ENCODE measurements at regions not wholly inside any gene's neighbourhood (a gene's known extent, or its start where the extent isn't known, plus 50 kb on each side); places are given as distances from the start of the nearest gene placed in this dataset.

DNA sequence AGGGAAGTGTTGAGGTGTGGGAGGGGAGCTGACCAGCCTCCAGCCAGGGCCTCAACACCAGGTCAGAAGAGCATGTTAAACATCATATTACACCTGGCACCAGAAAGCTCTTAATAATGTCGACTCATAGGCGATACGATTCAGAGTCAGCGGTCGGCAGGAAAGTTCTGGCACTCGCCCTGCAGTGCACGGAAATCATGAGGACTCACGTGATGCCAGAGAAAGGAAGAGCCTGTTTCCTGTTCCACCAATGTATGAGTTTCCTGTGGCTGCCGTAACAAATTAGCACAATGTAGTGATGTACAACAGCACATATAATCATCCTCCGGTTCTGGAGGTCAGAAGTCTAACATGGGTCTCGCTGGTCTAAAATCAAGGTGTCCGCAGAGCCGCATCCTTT is 198.8 kb downstream of the BARX2 start:
- ATAC-seq (replicated peaks): no peak
- Mint-ChIP-seq H3K27me3 (peaks cover 8% of the 10 kb centered on the region), H3K4me3 (no peak overlapping the region), H3K9me3 (peaks cover 13% of the 10 kb centered on the region), H3K36me3 (ENCODE audit: low read depth) (no peaks in the 10 kb centered on the region), H3K27ac (no peak overlapping the region), H3K4me1 (no peaks in the 10 kb centered on the region)

DNA sequence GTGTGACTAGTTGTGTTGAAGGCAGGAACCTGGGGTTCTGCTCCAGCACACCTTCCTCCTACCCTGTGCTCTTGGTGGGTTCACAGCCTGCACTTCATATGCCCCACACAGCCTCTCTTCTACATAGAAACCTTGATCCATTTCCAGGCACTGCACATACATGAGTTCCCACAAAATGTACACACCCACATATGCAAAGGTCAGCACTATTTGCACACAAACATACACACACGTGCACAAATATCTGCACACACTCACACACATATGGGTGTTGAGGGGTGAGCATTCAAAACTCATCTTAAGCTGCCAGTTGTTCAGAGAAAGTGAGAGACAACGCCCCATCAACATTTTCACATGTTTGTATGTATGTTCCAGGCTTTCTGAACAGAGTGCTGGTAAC is 201.0 kb downstream of the BARX2 start:
- no peak overlapping the region for H3K4me3 Mint-ChIP-seq
- no peak for ATAC-seq (replicated peaks)
- H3K36me3 Mint-ChIP-seq (ENCODE audit: low read depth): no peaks in the 10 kb centered on the region
- H3K27me3 Mint-ChIP-seq: peaks cover 8% of the 10 kb centered on the region
- peaks cover 11% of the 10 kb centered on the region for H3K9me3 Mint-ChIP-seq
- no peak overlapping the region for H3K27ac Mint-ChIP-seq
- no peaks in the 10 kb centered on the region for H3K4me1 Mint-ChIP-seq

- no peak overlapping the region for H3K4me3 Mint-ChIP-seq
- H3K27ac Mint-ChIP-seq: no peak overlapping the region
- no peaks in the 10 kb centered on the region for H3K36me3 Mint-ChIP-seq (ENCODE audit: low read depth)
- peaks cover 8% of the 10 kb centered on the region for H3K27me3 Mint-ChIP-seq
- peaks cover 11% of the 10 kb centered on the region for H3K9me3 Mint-ChIP-seq
- ATAC-seq (replicated peaks): no peak
- no peaks in the 10 kb centered on the region for H3K4me1 Mint-ChIP-seq
Observed at GRCh38 chr11:129578006-129578405, 202.4 kb downstream of the BARX2 start.

GRCh38 chr11:129580278-129580677 is 204.6 kb downstream of the BARX2 start:
- H3K36me3 Mint-ChIP-seq (ENCODE audit: low read depth): no peaks in the 10 kb centered on the region
- H3K27me3 Mint-ChIP-seq: peaks cover 8% of the 10 kb centered on the region
- H3K4me1 Mint-ChIP-seq: no peaks in the 10 kb centered on the region
- H3K27ac Mint-ChIP-seq: no peak overlapping the region
- no peak for ATAC-seq (replicated peaks)
- H3K9me3 Mint-ChIP-seq: peaks cover 3% of the 10 kb centered on the region
- no peak overlapping the region for H3K4me3 Mint-ChIP-seq

GRCh38 chr11:129584316-129584715 is 208.7 kb downstream of the BARX2 start:
- Mint-ChIP-seq H3K4me3 (no peak overlapping the region), H3K9me3 (no peaks in the 10 kb centered on the region), H3K27me3 (no peaks in the 10 kb centered on the region), H3K27ac (no peak overlapping the region), H3K4me1 (no peaks in the 10 kb centered on the region), H3K36me3 (ENCODE audit: low read depth) (no peaks in the 10 kb centered on the region)
- no peak for ATAC-seq (replicated peaks)

- Mint-ChIP-seq H3K36me3 (ENCODE audit: low read depth) (no peaks in the 10 kb centered on the region), H3K4me1 (no peaks in the 10 kb centered on the region), H3K27me3 (no peaks in the 10 kb centered on the region), H3K9me3 (no peaks in the 10 kb centered on the region), H3K27ac (no peak overlapping the region), H3K4me3 (no peak overlapping the region)
- no peak for ATAC-seq (replicated peaks)
Observed at GRCh38 chr11:129589190-129589860, 213.7 kb downstream of the BARX2 start.

GRCh38 chr11:129590030-129590752 is 214.5 kb downstream of the BARX2 start:
- no peaks in the 10 kb centered on the region for H3K9me3 Mint-ChIP-seq
- H3K4me1 Mint-ChIP-seq: no peaks in the 10 kb centered on the region
- no peaks in the 10 kb centered on the region for H3K27me3 Mint-ChIP-seq
- H3K36me3 Mint-ChIP-seq (ENCODE audit: low read depth): no peaks in the 10 kb centered on the region
- no peak for ATAC-seq (replicated peaks)
- H3K27ac Mint-ChIP-seq: no peak overlapping the region
- H3K4me3 Mint-ChIP-seq: no peak overlapping the region

- ATAC-seq (replicated peaks): no peak
- H3K27ac Mint-ChIP-seq: no peak overlapping the region
- no peaks in the 10 kb centered on the region for H3K9me3 Mint-ChIP-seq
- no peak overlapping the region for H3K4me3 Mint-ChIP-seq
- H3K36me3 Mint-ChIP-seq (ENCODE audit: low read depth): no peaks in the 10 kb centered on the region
- no peaks in the 10 kb centered on the region for H3K27me3 Mint-ChIP-seq
- no peaks in the 10 kb centered on the region for H3K4me1 Mint-ChIP-seq
Observed at GRCh38 chr11:129590753-129591475, 215.3 kb downstream of the BARX2 start.

DNA sequence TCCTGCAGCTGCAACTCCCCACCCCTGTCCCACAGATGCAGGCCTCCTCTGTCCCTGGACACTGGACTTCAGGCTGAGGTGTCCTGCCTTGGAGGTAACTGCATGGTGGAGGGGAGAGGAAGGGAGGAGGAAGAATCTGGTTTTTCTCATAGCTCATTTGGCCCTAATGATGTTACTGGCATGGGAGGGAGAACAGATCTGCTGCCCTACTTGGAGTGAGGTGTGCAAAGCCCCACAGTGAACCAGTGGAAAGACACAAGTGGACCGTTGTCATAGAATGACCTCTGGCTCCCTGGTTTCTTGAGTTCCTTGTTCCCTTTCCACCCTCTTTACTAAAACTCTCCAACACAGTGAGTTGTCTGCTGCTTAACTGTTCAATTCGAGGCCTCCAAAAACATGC is 215.9 kb downstream of the BARX2 start:
- Mint-ChIP-seq H3K4me1 (no peaks in the 10 kb centered on the region), H3K9me3 (peaks cover 5% of the 10 kb centered on the region), H3K27me3 (peaks cover 5% of the 10 kb centered on the region), H3K36me3 (ENCODE audit: low read depth) (no peaks in the 10 kb centered on the region), H3K27ac (no peak overlapping the region), H3K4me3 (no peak overlapping the region)
- no peak for ATAC-seq (replicated peaks)

- peaks cover 7% of the 10 kb centered on the region for H3K9me3 Mint-ChIP-seq
- no peak overlapping the region for H3K4me3 Mint-ChIP-seq
- H3K27ac Mint-ChIP-seq: no peak overlapping the region
- peaks cover 5% of the 10 kb centered on the region for H3K27me3 Mint-ChIP-seq
- ATAC-seq (replicated peaks): no peak
- H3K36me3 Mint-ChIP-seq (ENCODE audit: low read depth): no peaks in the 10 kb centered on the region
- H3K4me1 Mint-ChIP-seq: no peaks in the 10 kb centered on the region
Observed at GRCh38 chr11:129592191-129592590, 216.5 kb downstream of the BARX2 start.

GRCh38 chr11:129593098-129593497 is 217.4 kb downstream of the BARX2 start:
- Mint-ChIP-seq H3K27ac (no peak overlapping the region), H3K4me1 (no peaks in the 10 kb centered on the region), H3K27me3 (peaks cover 5% of the 10 kb centered on the region), H3K36me3 (ENCODE audit: low read depth) (no peaks in the 10 kb centered on the region), H3K4me3 (no peak overlapping the region), H3K9me3 (peaks cover 7% of the 10 kb centered on the region)
- ATAC-seq (replicated peaks): no peak

DNA sequence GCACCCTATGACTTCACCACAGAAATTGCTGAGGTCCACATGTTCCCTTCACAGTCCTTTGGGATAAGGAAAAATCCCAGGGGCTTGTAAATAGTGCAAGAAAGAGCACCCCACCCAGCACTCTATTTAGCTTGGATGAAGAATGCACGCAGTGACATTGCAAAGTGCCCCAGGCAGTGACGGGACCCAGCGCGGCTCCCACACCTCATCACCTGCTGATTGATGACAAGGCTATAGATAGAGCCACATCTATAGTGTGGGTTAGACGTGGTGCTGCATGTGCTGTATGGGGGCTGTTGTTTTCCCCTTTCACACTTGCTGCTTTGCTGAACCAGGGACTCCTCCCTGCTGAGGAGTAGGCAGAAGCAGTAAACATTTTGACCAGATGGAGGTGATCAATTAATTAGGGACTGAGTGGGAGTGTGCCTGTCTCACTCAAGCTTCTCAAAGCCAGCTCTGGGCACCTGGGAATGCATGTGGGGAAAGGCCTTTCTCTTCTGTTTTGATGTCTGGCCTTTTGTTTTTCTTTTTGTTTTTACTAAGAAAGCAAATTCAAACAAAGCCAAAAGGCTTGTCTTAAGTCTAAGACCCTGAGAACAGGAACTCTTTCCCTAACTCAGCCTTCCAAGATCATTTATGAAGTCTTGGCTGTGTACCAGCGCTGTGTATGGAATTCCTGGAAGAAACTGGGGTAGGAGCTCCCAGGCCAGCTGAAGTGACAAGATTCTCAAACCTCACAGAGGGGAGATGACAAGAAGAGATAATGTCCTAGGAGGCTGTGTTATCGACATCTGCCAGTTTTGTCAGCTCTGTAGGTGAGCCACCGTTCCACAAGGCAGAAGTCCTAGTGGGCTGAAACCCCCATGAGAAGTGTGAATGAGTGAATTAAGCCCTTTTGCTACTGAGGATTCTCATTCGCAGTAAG is 219.7 kb downstream of the BARX2 start:
- no peak for ATAC-seq (replicated peaks)
- H3K4me3 Mint-ChIP-seq: no peak overlapping the region
- no peaks in the 10 kb centered on the region for H3K36me3 Mint-ChIP-seq (ENCODE audit: low read depth)
- no peaks in the 10 kb centered on the region for H3K4me1 Mint-ChIP-seq
- H3K9me3 Mint-ChIP-seq: peaks cover 12% of the 10 kb centered on the region
- H3K27ac Mint-ChIP-seq: no peak overlapping the region
- H3K27me3 Mint-ChIP-seq: peaks cover 8% of the 10 kb centered on the region

DNA sequence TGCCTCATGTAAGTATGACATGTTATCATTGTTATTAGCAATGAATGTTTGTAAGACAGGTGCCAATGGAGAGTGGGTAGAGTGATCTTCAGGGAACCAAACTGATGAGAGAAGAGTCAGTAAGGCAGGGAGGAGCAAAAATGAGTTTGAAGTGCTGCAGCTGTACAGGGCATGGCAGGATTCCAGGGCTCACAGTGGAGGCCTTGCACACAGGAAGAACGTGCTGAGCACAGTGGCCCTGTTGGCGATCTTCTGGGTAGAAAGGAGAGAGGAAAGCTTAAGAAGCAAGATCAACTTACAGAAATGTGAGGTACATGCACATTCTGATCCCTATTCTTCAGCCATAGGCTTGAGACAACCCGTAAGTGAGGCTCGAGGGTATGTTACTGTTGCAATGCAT is 219.3 kb upstream of the TMEM45B start:
- ATAC-seq (replicated peaks): no peak
- no peaks in the 10 kb centered on the region for H3K4me1 Mint-ChIP-seq
- peaks cover 8% of the 10 kb centered on the region for H3K27me3 Mint-ChIP-seq
- peaks cover 17% of the 10 kb centered on the region for H3K9me3 Mint-ChIP-seq
- no peaks in the 10 kb centered on the region for H3K36me3 Mint-ChIP-seq (ENCODE audit: low read depth)
- no peak overlapping the region for H3K27ac Mint-ChIP-seq
- H3K4me3 Mint-ChIP-seq: no peak overlapping the region

DNA sequence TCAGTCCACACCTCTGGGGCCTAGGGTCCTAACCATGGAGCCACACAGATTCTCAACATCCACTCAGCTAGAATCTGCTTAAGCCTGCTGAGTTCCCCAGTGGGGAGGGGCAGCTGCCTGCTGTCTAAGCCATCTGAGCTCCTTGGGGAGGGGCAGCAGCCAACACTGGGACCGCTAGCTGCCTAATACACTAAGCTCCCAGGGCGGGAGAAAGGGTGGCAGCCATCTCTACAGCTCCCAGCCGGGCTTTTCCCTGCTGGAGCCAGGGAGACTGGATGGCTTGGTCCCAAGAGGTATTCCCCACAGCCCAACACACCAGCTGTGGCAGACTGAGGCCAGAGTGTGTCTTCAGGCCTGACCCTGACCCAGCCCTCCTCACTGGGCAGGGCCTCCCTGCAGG is 217.3 kb upstream of the TMEM45B start:
- Mint-ChIP-seq H3K4me3 (no peak overlapping the region), H3K4me1 (no peaks in the 10 kb centered on the region), H3K27me3 (peaks cover 8% of the 10 kb centered on the region), H3K36me3 (ENCODE audit: low read depth) (no peaks in the 10 kb centered on the region), H3K27ac (no peak overlapping the region), H3K9me3 (peaks cover 17% of the 10 kb centered on the region)
- ATAC-seq (replicated peaks): no peak
